ENCODE measurements at regions not wholly inside any gene's neighbourhood (a gene's known extent, or its start where the extent isn't known, plus 50 kb on each side); places are given as distances from the start of the nearest gene placed in this dataset.

DNA sequence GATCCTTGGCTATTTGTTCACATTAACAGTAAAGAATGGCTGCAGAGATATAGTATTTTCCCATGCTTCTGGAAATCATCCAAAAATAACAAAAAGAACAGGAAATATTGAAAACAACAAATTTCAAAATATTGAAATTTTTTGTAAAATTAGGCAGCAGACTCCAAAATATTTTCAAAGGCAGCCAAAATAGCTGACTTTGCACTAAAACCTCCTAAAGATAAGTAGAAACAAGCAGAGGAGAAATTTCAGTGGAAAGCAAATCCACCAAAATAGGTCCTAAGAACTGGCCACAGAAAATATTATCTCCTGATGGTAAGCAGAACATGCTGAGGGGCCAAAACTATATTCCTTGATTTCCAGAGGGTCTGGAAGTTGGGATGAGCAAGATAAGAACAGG, 456.3 kb upstream of the DMAC1 start:
- Histone ChIP-seq H3K27ac (no peak overlapping the region), H3K4me3 (no peak overlapping the region), H3K27me3 (no peaks in the 10 kb centered on the region), H3K4me1 (no peaks in the 10 kb centered on the region), H3K36me3 (no peaks in the 10 kb centered on the region), H3K9me3 (no peaks in the 10 kb centered on the region)
- no peak for DNase-seq
- TF ChIP-seq POLR2AphosphoS5 (IDR thresholded peaks at IDR 0.05) (no peak), EP300 (IDR thresholded peaks at IDR 0.05) (no peak), POLR2A (IDR thresholded peaks at IDR 0.05) (no peak)
- intact Hi-C loops (cut with DNase I; ENCODE audit: low total_unique reads): no loop called here

- H3K27me3 ChIP-seq: no peaks in the 10 kb centered on the region
- H3K9me3 ChIP-seq: no peaks in the 10 kb centered on the region
- H3K4me3 ChIP-seq: no peak overlapping the region
- WGBS, 5 donors: 75 to 84% (median 80%) methylated on average over 4 of the region's 4 CpGs
- TF ChIP-seq POLR2AphosphoS5 (IDR thresholded peaks at IDR 0.05) (no peak), EP300 (IDR thresholded peaks at IDR 0.05) (no peak), POLR2A (IDR thresholded peaks at IDR 0.05) (no peak), CTCF (IDR thresholded peaks at IDR 0.05) (no peak)
- DNase-seq: peak in 1 of 2 donors; percentile 13
- intact Hi-C loops (cut with DNase I; ENCODE audit: low total_unique reads): no loop called here
- H3K27ac ChIP-seq: no peak overlapping the region
- no peaks in the 10 kb centered on the region for H3K36me3 ChIP-seq
- H3K4me1 ChIP-seq: no peaks in the 10 kb centered on the region
Measured at GRCh38 chr9:8254541-8254940, 455.0 kb upstream of the DMAC1 start.

DNA sequence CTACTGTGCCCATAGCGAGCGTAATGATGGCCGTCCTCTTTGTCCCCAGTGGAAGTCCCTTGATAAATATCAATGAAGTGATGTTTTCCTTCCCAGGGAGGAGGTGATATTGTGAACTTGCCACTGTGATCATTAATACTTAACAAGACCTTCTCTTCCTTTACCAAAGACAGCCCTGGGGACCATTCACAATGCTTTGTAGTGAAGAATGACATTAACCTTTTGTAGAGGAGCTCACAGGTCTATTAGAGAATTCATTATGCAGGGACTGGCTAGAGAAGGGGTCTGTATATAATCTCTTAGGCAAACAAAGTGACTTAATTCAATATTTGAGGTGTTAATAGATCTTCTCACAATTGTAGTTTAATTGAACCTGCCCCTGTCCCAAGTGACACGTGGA, 452.9 kb upstream of the DMAC1 start:
- TF ChIP-seq EP300 (IDR thresholded peaks at IDR 0.05): no peak
- Histone ChIP-seq H3K36me3 (no peaks in the 10 kb centered on the region), H3K27me3 (no peaks in the 10 kb centered on the region), H3K9me3 (no peaks in the 10 kb centered on the region), H3K4me1 (no peaks in the 10 kb centered on the region), H3K27ac (no peak overlapping the region), H3K4me3 (no peak overlapping the region)
- no peak for DNase-seq
- WGBS, 5 donors: 82 to 91% (median 85%) methylated on average over 4 of the region's 4 CpGs
- intact Hi-C loops (cut with DNase I; ENCODE audit: low total_unique reads): no loop called here

GRCh38 chr9:8251566-8251965, 452.0 kb upstream of the DMAC1 start:
- intact Hi-C loops (cut with DNase I; ENCODE audit: low total_unique reads): no loop called here
- no peaks in the 10 kb centered on the region for H3K27me3 ChIP-seq

DNA sequence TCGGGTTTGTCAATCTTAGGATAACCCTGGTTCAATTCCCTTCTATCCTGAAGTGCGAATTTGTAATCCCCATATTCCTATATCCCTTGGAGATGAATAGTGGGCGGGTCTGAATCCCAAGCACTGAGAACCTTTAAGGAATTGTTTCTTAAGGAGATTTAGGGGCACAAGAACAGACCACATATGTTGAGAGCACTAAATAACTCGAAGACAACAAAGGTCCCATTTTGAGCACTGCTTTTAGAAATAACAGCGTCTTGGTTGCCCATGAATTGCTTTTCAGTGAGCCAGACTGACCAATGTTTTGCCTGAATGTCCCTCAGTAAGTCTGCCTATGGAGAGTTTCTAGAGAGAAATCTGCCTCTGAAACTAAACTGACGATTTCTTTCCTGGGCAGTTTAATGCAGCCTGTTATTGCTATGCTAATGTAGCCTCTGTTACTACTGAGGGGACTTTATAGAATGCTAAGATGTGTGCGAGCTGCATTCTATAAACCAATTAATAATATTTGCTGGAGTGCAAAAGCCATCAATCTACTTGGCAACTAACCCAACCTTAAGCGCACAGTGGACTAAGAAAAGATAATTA, 445.0 kb upstream of the DMAC1 start:
- no peaks in the 10 kb centered on the region for H3K36me3 ChIP-seq
- no peak for TF ChIP-seq POLR2AphosphoS5 (IDR thresholded peaks at IDR 0.05)
- no peak for TF ChIP-seq POLR2A (IDR thresholded peaks at IDR 0.05)
- no peak overlapping the region for H3K4me3 ChIP-seq
- H3K27me3 ChIP-seq: no peaks in the 10 kb centered on the region
- WGBS, 5 donors: 79 to 88% (median 84%) methylated on average over 8 of the region's 8 CpGs
- intact Hi-C loops (cut with DNase I; ENCODE audit: low total_unique reads): no loop called here
- no peak overlapping the region for H3K27ac ChIP-seq
- DNase-seq: no peak
- no peaks in the 10 kb centered on the region for H3K4me1 ChIP-seq
- H3K9me3 ChIP-seq: no peaks in the 10 kb centered on the region

More at GRCh38 chr9:8251566-8251965, 452.0 kb upstream of the DMAC1 start:
- no peak for DNase-seq
- Histone ChIP-seq H3K4me3 (no peak overlapping the region), H3K27ac (no peak overlapping the region), H3K4me1 (no peaks in the 10 kb centered on the region), H3K36me3 (no peaks in the 10 kb centered on the region), H3K9me3 (no peaks in the 10 kb centered on the region)
- no peak for TF ChIP-seq EP300 (IDR thresholded peaks at IDR 0.05)

GRCh38 chr9:8241201-8241600, 441.6 kb upstream of the DMAC1 start:
- H3K4me3 ChIP-seq: no peak overlapping the region
- no peak for DNase-seq
- TF ChIP-seq POLR2AphosphoS5 (IDR thresholded peaks at IDR 0.05) (no peak), CTCF (IDR thresholded peaks at IDR 0.05) (no peak), EP300 (IDR thresholded peaks at IDR 0.05) (no peak), POLR2A (IDR thresholded peaks at IDR 0.05) (no peak)
- intact Hi-C loops (cut with DNase I; ENCODE audit: low total_unique reads): no loop called here
- H3K27me3 ChIP-seq: no peaks in the 10 kb centered on the region
- H3K27ac ChIP-seq: no peak overlapping the region
- WGBS, 5 donors: 60 to 72% (median 69%) methylated on average over 5 of the region's 5 CpGs
- no peaks in the 10 kb centered on the region for H3K9me3 ChIP-seq
- no peaks in the 10 kb centered on the region for H3K4me1 ChIP-seq
- H3K36me3 ChIP-seq: no peaks in the 10 kb centered on the region
